ENCODE measurements at regions not wholly inside any gene's neighbourhood (a gene's known extent, or its start where the extent isn't known, plus 50 kb on each side); places are given as distances from the start of the nearest gene placed in this dataset.

GRCh38 chrX:69293776-69294601 is 128.7 kb upstream of the PJA1 start:
- no TSS peak for BruUV-seq (replicated peaks)
- DNase-seq (ENCODE audit: unreplicated experiment) = no peak
- Mint-ChIP-seq H3K9me3 (ENCODE audit: unreplicated experiment) (no peaks in the 10 kb centered on the region), H3K4me1 (ENCODE audit: insufficient read depth, unreplicated experiment) (no peaks in the 10 kb centered on the region), H3K4me3 (ENCODE audit: unreplicated experiment) (no peak overlapping the region), H3K27ac (ENCODE audit: low read depth, unreplicated experiment) (no peak overlapping the region), H3K36me3 (ENCODE audit: insufficient read depth, unreplicated experiment) (no peaks in the 10 kb centered on the region), H3K27me3 (ENCODE audit: insufficient read depth, unreplicated experiment) (peaks cover 39% of the 10 kb centered on the region)
- intact Hi-C loops (cut with micrococcal nuclease) = no loop called here
- ChIA-PET POLR2A (no interaction called here), CTCF (interaction anchor here (1.9 kb wide), 1 partner anchor 7 kb away, joined by 9 read pairs; no protein-coding TSS in a partner anchor)
- TF ChIP-seq CTCF (IDR thresholded peaks at IDR 0.05; ENCODE audit: unreplicated experiment) = no peak

- Mint-ChIP-seq H3K27ac (ENCODE audit: low read depth, unreplicated experiment) (no peak overlapping the region), H3K9me3 (ENCODE audit: unreplicated experiment) (no peaks in the 10 kb centered on the region), H3K4me3 (ENCODE audit: unreplicated experiment) (no peak overlapping the region), H3K36me3 (ENCODE audit: insufficient read depth, unreplicated experiment) (no peaks in the 10 kb centered on the region), H3K27me3 (ENCODE audit: insufficient read depth, unreplicated experiment) (peaks cover 61% of the 10 kb centered on the region), H3K4me1 (ENCODE audit: insufficient read depth, unreplicated experiment) (no peaks in the 10 kb centered on the region)
- ChIA-PET CTCF (interaction anchor here (10.4 kb wide), 1 partner anchor 467 kb away, joined by 173 read pairs; the partner anchor contains the start of gene EFNB1), POLR2A (no interaction called here)
- intact Hi-C loops (cut with micrococcal nuclease) = no loop called here
- no peak for DNase-seq (ENCODE audit: unreplicated experiment)
- no peak for TF ChIP-seq CTCF (IDR thresholded peaks at IDR 0.05; ENCODE audit: unreplicated experiment)
- BruUV-seq (replicated peaks) = no TSS peak
Observed at GRCh38 chrX:69291116-69291515, 125.9 kb upstream of the PJA1 start.

- Mint-ChIP-seq H3K9me3 (ENCODE audit: unreplicated experiment) (no peaks in the 10 kb centered on the region), H3K4me3 (ENCODE audit: unreplicated experiment) (no peak overlapping the region), H3K4me1 (ENCODE audit: insufficient read depth, unreplicated experiment) (peaks cover 5% of the 10 kb centered on the region), H3K27me3 (ENCODE audit: insufficient read depth, unreplicated experiment) (peaks cover 63% of the 10 kb centered on the region), H3K27ac (ENCODE audit: low read depth, unreplicated experiment) (no peak overlapping the region), H3K36me3 (ENCODE audit: insufficient read depth, unreplicated experiment) (no peaks in the 10 kb centered on the region)
- BruUV-seq (replicated peaks) = no TSS peak
- CTCF ChIA-PET = interaction anchor here (0.7 to 10.4 kb wide), 2 partner anchors 94 to 466 kb away, joined by 3 to 173 read pairs; partner anchors contain the start of gene EFNB1
- TF ChIP-seq CTCF (IDR thresholded peaks at IDR 0.05; ENCODE audit: unreplicated experiment) = no peak
- intact Hi-C loops (cut with micrococcal nuclease) = no loop called here
- DNase-seq (ENCODE audit: unreplicated experiment) = no peak
- POLR2A ChIA-PET = no interaction called here
Observed at GRCh38 chrX:69290292-69290691, 125.0 kb upstream of the PJA1 start.

- BruUV-seq (replicated peaks) = no TSS peak
- Mint-ChIP-seq H3K9me3 (ENCODE audit: unreplicated experiment) (no peaks in the 10 kb centered on the region), H3K36me3 (ENCODE audit: insufficient read depth, unreplicated experiment) (no peaks in the 10 kb centered on the region), H3K27ac (ENCODE audit: low read depth, unreplicated experiment) (no peak overlapping the region), H3K4me3 (ENCODE audit: unreplicated experiment) (no peak overlapping the region), H3K4me1 (ENCODE audit: insufficient read depth, unreplicated experiment) (peaks cover 5% of the 10 kb centered on the region), H3K27me3 (ENCODE audit: insufficient read depth, unreplicated experiment) (peaks cover 69% of the 10 kb centered on the region)
- intact Hi-C loops (cut with micrococcal nuclease) = loop anchor here (5.0 to 10.0 kb wide), 3 partner anchors 67 to 1095 kb away; no protein-coding TSS in a partner anchor
- no peak for DNase-seq (ENCODE audit: unreplicated experiment)
- TF ChIP-seq CTCF (IDR thresholded peaks at IDR 0.05; ENCODE audit: unreplicated experiment) = no peak
- CTCF ChIA-PET = interaction anchor here (1.1 to 10.4 kb wide), 3 partner anchors 9 to 778 kb away, joined by 3 to 173 read pairs (median 8); partner anchors contain the start of gene EFNB1
- POLR2A ChIA-PET = no interaction called here
Observed at GRCh38 chrX:69289793-69290123, 124.5 kb upstream of the PJA1 start.
